BE2C (cell line): ENCODE measurements at regions not wholly inside any gene's neighbourhood (a gene's known extent, or its start where the extent isn't known, plus 50 kb on each side); places are given as distances from the start of the nearest gene placed in this dataset.

Experiments used
- DNase-seq: peaks from one replicate; pipeline ENCODE4 v3.0.0-alpha.2; 2020
- H3K27me3 ChIP-seq: fragments of 250-450 bp; sonication (Bioruptor Pico); 2 replicates; pipeline ENCODE4 v1.5.1; 2020; ENCODE audit warnings: mild to moderate bottlenecking
- H3K36me3 ChIP-seq: fragments of 250-450 bp; sonication (Bioruptor Pico); 2 replicates; pipeline ENCODE4 v1.5.1; 2020; ENCODE audit warnings: mild to moderate bottlenecking
- H3K4me1 ChIP-seq: fragments of 250-450 bp; sonication (Bioruptor Pico); 2 replicates; pipeline ENCODE4 v1.5.1; 2020
- H3K4me3 ChIP-seq: 2 replicates; pipeline ENCODE4 v1.5.1; 2011; ENCODE audit warnings: low read depth, low read length
- H3K9me3 ChIP-seq: fragments of 250-450 bp; sonication (Bioruptor Pico); 2 replicates; pipeline ENCODE4 v1.5.1; 2020
- TF ChIP-seq, protein P1 (sequence below): IDR thresholded peaks from 2 replicates; pipeline ENCODE4 v1.5.1; 2012; ENCODE audit warnings: mild to moderate bottlenecking, low read depth, low read length

DNA sequence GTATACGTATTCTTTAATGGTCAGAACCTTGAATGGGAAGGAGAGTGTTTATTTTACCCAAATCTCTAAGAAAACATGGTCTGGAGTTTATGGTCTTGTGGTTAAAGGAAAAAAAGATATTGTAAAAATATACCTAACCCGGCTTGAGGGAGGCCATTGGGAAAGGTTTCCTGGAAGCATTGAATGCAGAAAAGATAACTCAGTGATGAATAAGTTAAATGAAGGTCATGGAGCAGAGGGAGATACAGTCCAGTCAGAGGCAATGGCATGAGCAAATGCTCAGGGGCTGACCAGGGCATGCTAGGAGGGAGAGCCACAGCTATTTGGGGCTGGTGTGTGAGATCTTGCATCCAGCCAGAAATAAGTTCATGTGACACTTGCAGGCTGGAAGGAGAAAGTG is 430.4 kb upstream of the CDH5 start:
- Histone ChIP-seq H3K27me3 (no peaks in the 10 kb centered on the region), H3K4me3 (no peak overlapping the region), H3K4me1 (no peaks in the 10 kb centered on the region), H3K9me3 (no peaks in the 10 kb centered on the region), H3K36me3 (no peaks in the 10 kb centered on the region)
- TF ChIP-seq, protein P1, sequence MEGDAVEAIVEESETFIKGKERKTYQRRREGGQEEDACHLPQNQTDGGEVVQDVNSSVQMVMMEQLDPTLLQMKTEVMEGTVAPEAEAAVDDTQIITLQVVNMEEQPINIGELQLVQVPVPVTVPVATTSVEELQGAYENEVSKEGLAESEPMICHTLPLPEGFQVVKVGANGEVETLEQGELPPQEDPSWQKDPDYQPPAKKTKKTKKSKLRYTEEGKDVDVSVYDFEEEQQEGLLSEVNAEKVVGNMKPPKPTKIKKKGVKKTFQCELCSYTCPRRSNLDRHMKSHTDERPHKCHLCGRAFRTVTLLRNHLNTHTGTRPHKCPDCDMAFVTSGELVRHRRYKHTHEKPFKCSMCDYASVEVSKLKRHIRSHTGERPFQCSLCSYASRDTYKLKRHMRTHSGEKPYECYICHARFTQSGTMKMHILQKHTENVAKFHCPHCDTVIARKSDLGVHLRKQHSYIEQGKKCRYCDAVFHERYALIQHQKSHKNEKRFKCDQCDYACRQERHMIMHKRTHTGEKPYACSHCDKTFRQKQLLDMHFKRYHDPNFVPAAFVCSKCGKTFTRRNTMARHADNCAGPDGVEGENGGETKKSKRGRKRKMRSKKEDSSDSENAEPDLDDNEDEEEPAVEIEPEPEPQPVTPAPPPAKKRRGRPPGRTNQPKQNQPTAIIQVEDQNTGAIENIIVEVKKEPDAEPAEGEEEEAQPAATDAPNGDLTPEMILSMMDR, result no peak
- no peak for DNase-seq

DNA sequence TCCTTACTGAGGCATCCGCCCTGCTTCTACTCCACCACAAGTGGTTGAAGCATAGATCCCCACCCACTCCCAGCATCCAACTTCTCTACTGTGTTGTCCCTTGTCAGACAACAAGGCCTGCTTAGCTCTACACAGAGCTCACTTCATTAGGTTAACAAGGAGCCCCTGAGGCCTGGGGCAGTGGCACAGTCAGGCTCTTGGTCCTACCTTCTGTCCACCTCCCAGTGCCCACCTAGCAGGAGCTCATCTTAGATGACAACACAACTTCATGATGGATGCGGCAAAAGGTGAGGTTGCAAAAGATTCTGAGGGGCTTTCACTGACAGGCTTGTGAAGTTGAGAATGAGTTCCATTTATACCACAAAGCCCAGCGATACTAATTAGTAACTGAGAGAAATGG is 432.0 kb upstream of the CDH5 start:
- no peak overlapping the region for H3K4me3 ChIP-seq
- DNase-seq, result no peak
- TF ChIP-seq, protein P1, result no peak
- H3K4me1 ChIP-seq, result no peaks in the 10 kb centered on the region
- H3K9me3 ChIP-seq, result no peaks in the 10 kb centered on the region
- H3K27me3 ChIP-seq, result no peaks in the 10 kb centered on the region
- H3K36me3 ChIP-seq, result no peaks in the 10 kb centered on the region

DNA sequence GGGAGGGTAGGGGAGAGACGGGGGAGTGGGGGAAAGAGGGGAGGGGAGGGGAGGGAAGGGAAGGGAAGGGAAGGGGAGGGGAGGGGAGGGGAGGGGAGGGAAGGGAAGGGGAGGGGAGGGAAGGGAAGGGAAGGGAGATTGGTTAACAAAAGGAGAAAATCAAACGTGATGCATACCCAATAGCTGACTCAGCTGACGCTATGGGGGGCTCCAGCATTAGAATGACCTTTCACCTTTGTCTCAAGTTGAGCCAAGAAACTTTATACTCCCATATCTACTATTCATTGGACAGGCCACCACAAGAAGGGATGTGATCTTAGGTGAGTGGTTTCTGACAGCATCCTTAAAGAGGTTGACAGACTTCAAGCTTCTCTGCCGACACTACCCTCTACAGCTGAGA is 432.8 kb upstream of the CDH5 start:
- H3K4me3 ChIP-seq, result no peak overlapping the region
- TF ChIP-seq, protein P1, result no peak

DNA sequence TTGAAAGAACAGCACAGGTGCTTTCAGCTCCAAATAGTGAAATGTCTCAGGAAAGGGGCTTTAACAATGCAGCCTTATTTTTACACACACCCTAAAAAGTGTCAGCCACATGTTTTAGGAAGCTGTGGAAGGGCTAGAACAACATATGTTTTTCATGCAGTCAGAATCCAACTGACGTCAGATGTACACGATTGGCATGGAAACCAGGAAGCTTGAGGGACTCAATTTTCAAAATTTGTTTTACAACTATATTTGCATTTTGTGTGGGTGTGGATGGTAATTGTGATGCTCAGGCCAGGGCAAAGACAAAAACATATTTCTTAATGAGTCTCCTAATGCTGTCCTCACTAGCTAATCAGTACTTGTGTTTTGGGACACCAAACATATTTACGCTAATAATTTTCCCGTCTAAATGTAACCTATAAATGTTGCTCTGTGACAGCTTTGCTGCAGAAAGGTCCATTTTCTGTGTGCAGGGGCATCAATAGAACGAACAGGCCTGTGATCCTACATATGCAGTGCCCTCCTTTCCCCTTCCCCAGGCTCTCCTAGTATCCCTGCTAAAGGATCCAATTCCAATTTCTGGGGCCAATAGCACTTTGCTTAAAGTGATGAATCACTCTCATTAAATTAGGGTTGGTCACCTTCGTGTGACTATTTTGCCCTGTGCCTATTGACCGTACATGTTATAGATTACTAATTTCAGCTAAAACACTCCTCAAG is 434.0 kb upstream of the CDH5 start:
- no peaks in the 10 kb centered on the region for H3K36me3 ChIP-seq
- no peaks in the 10 kb centered on the region for H3K27me3 ChIP-seq
- H3K4me1 ChIP-seq, result no peaks in the 10 kb centered on the region
- no peak for DNase-seq
- H3K4me3 ChIP-seq, result no peak overlapping the region
- no peaks in the 10 kb centered on the region for H3K9me3 ChIP-seq
- TF ChIP-seq, protein P1, result no peak

More for the DNA sequence above, 432.8 kb upstream of the CDH5 start:
- no peaks in the 10 kb centered on the region for H3K9me3 ChIP-seq
- H3K36me3 ChIP-seq, result no peaks in the 10 kb centered on the region
- DNase-seq, result no peak
- no peaks in the 10 kb centered on the region for H3K27me3 ChIP-seq
- no peaks in the 10 kb centered on the region for H3K4me1 ChIP-seq

DNA sequence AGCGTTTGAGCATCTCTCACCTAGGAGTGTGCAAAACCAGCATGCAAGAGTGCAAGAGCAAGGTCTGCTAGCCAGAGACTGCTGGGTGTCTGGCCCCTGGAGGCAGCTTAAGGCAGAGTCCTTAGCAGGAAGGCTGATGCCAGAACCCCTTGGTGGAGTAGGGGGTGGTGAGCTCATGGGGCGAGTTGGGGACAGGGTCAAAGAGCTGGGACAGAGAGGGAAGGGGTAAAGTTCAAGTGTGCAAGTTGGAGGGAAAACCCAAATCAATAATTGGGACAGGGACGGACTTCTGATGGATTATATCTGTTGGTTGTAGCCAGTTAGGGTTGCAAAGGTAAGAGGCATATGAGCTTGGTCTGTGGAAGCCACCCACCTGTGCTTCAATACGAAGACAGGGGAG is 443.6 kb upstream of the CDH5 start:
- Histone ChIP-seq H3K4me3 (no peak overlapping the region), H3K4me1 (no peaks in the 10 kb centered on the region), H3K36me3 (no peaks in the 10 kb centered on the region), H3K9me3 (no peaks in the 10 kb centered on the region), H3K27me3 (no peaks in the 10 kb centered on the region)
- DNase-seq, result no peak
- TF ChIP-seq, protein P1, result no peak

DNA sequence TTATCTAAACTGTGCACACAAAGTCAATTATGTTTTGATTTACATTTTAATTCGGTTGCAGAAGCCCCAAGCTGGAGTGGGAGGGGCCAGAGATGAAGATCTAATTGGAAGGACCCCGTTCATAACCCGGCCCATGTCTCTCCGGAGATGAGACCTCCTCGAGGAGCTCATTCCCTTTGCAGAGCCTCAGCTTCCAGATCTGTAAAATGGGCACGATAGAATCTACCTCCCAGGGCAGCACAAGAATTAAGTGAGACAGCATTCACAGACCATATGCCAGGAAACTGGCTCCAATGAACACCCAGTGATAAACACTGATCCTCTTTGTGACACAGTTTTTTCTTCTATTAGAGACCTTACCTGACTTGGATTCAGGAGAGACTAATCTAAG is 446.5 kb upstream of the CDH5 start:
- TF ChIP-seq, protein P1, result no peak
- Histone ChIP-seq H3K27me3 (no peaks in the 10 kb centered on the region), H3K36me3 (no peaks in the 10 kb centered on the region), H3K9me3 (no peaks in the 10 kb centered on the region), H3K4me3 (no peak overlapping the region), H3K4me1 (no peaks in the 10 kb centered on the region)
- no peak for DNase-seq
